GM12878 (cell line): ENCODE measurements at regions not wholly inside any gene's neighbourhood (a gene's known extent, or its start where the extent isn't known, plus 50 kb on each side); places are given as distances from the start of the nearest gene placed in this dataset.

Experiments
- ATAC-seq: fragments of 200-7000 bp; cut with Tn5 transposase; 3 replicates; pipeline ENCODE4 v1.9.1; 2020; ENCODE audit warnings: mild to moderate bottlenecking, moderate library complexity
- BruUV-seq: library from RNA; stranded (reverse); fragments of 400-500 nt; replicated peaks from 2 replicates; lab custom pipeline; 2021; lab: Mats Ljungman, UMichigan
- CTCF ChIA-PET: fragments of 300-600 bp; sonication (Branson Sonifier 250); formaldehyde crosslinking; extraction: SDS; loops from one replicate; lab custom pipeline; 2021; ENCODE audit warnings: inconsistent platforms; lab: Yijun Ruan, JAX
- POLR2A ChIA-PET: fragments of 350-600 bp; formaldehyde crosslinking; extraction: SDS; loops from one replicate; lab custom pipeline; 2021; ENCODE audit warnings: inconsistent platforms; lab: Charles Lee
- RAD21 ChIA-PET: fragments of 300-600 bp; sonication (Branson Sonifier 250); formaldehyde crosslinking; loops from one replicate; lab custom pipeline; 2023; ENCODE audit warnings: antibody characterized with exemption; ENCODE audit not compliant: unreplicated experiment; lab: Charles Lee
- SMC1A ChIA-PET: fragments of 300-600 bp; sonication (Branson Sonifier 250); formaldehyde crosslinking; loops from one replicate; lab custom pipeline; 2023; ENCODE audit not compliant: unreplicated experiment, uncharacterized antibody; lab: Charles Lee
- DNase-seq: peaks from one replicate; pipeline ENCODE4 v3.0.0-alpha.2; 2011; ENCODE audit warnings: low read depth, low spot score
- FAIRE-seq: peaks from 3 replicates; lab custom pipeline; 2011; peaks lifted over from hg19 to GRCh38; lab: Jason Lieb, UNC
- H2AFZ ChIP-seq: 2 replicates; pipeline ENCODE4 v1.6.0; 2011; ENCODE audit warnings: low read depth, low read length, control low read depth; ENCODE audit not compliant: control insufficient read depth
- H3K27ac ChIP-seq: 2 replicates; pipeline ENCODE4 v1.5.1; 2011; ENCODE audit warnings: control low read depth; ENCODE audit not compliant: control insufficient read depth, insufficient read depth
- H3K27me3 ChIP-seq, 2 experiments: replicated peaks in 1 of 2; 2 replicates each; pipeline versions ENCODE4 v1.6.0 to v1.6.1; 2011; ENCODE audit warnings: low read length in 1 of 2; ENCODE audit not compliant: control insufficient read depth in 2 of 2, insufficient read depth in 2 of 2
- H3K36me3 ChIP-seq, 2 experiments: 2 replicates each; pipeline ENCODE4 v1.5.1; 2011; ENCODE audit warnings: low read length in 1 of 2; ENCODE audit not compliant: control insufficient read depth in 2 of 2, insufficient read depth in 2 of 2
- H3K4me1 ChIP-seq: 2 replicates; pipeline ENCODE4 v1.6.1; 2011; ENCODE audit warnings: mild to moderate bottlenecking, low read length, moderate library complexity, mixed read lengths; ENCODE audit not compliant: control insufficient read depth, insufficient read depth
- H3K4me2 ChIP-seq: 2 replicates; pipeline ENCODE4 v1.6.0; 2011; ENCODE audit warnings: control low read depth; ENCODE audit not compliant: control insufficient read depth, insufficient read depth
- H3K4me3 ChIP-seq: fragments of 200-600 bp; sonication (generic); 2 replicates; pipeline ENCODE4 v1.5.1; 2016
- H3K79me2 ChIP-seq: 2 replicates; pipeline ENCODE4 v1.6.0; 2011; ENCODE audit warnings: low read length; ENCODE audit not compliant: control insufficient read depth, insufficient read depth
- H3K9ac ChIP-seq: 2 replicates; pipeline ENCODE4 v1.8.0; 2011; ENCODE audit warnings: low read length, control low read depth, mixed read lengths; ENCODE audit not compliant: control insufficient read depth, insufficient read depth
- H3K9me3 ChIP-seq: replicated peaks from 3 replicates; pipeline ENCODE4 v1.5.1; 2011; ENCODE audit warnings: mild to moderate bottlenecking, low read length; ENCODE audit not compliant: control insufficient read depth, insufficient read depth
- H4K20me1 ChIP-seq: 2 replicates; pipeline ENCODE4 v1.6.0; 2011; ENCODE audit not compliant: control insufficient read depth, insufficient read depth
- BCLAF1 ChIP-seq: fragments of 450-650 bp; IDR thresholded peaks from 2 replicates; pipeline ENCODE4 v1.6.1; 2017; ENCODE audit warnings: antibody characterized with exemption, mild to moderate bottlenecking, moderate library complexity
- CBX3 ChIP-seq: fragments of 200-600 bp; sonication (generic); IDR thresholded peaks from 2 replicates; pipeline ENCODE4 v1.6.1; 2016; ENCODE audit warnings: low read depth, borderline replicate concordance
- CBX5 ChIP-seq: sonication (generic); IDR thresholded peaks from 2 replicates; pipeline ENCODE4 v1.6.1; 2016; ENCODE audit warnings: low read depth, moderate library complexity, mild to moderate bottlenecking, inconsistent platforms
- FOS ChIP-seq: IDR thresholded peaks from 3 replicates; pipeline ENCODE4 v1.6.1; 2011; ENCODE audit warnings: borderline replicate concordance; ENCODE audit not compliant: insufficient read length; ENCODE audit errors: extremely low read depth
- LARP7 ChIP-seq: fragments of 450-650 bp; IDR thresholded peaks from 2 replicates; pipeline ENCODE4 v1.6.1; 2017; ENCODE audit warnings: mild to moderate bottlenecking
- NKRF ChIP-seq: fragments of 450-650 bp; conservative IDR thresholded peaks from 2 replicates; pipeline ENCODE4 v1.6.1; 2017; ENCODE audit warnings: mild to moderate bottlenecking, moderate library complexity
- NR2C2 ChIP-seq: IDR thresholded peaks from 2 replicates; pipeline ENCODE4 v1.6.1; 2011; ENCODE audit warnings: borderline replicate concordance, low read depth; ENCODE audit not compliant: control insufficient read depth, insufficient read length
- POLR2AphosphoS2 ChIP-seq: IDR thresholded peaks from 2 replicates; pipeline ENCODE4 v1.6.1; 2011; ENCODE audit warnings: low read depth, mild to moderate bottlenecking, low read length, improper control_type of control experiment, moderate library complexity
- SMAD1 ChIP-seq: fragments of 450-650 bp; IDR thresholded peaks from 2 replicates; pipeline ENCODE4 v1.6.1; 2018; ENCODE audit warnings: mild to moderate bottlenecking, low read depth; ENCODE audit not compliant: partially characterized antibody
- SMAD5 ChIP-seq: IDR thresholded peaks from 2 replicates; pipeline ENCODE4 v1.6.1; 2016; ENCODE audit warnings: antibody characterized with exemption, low read depth
- SMARCA5 ChIP-seq: fragments of 450-650 bp; IDR thresholded peaks from 2 replicates; pipeline ENCODE4 v1.6.1; 2017; ENCODE audit warnings: mild to moderate bottlenecking
- SP1 ChIP-seq: IDR thresholded peaks from one replicate; pipeline ENCODE4 v1.6.1; 2011; ENCODE audit warnings: low read depth, low read length
- SPI1 ChIP-seq: IDR thresholded peaks from 2 replicates; pipeline ENCODE4 v1.6.1; 2011; ENCODE audit warnings: low read depth, mild to moderate bottlenecking, low read length, moderate library complexity, borderline replicate concordance; ENCODE audit not compliant: insufficient read depth
- TCF7 ChIP-seq: IDR thresholded peaks from 2 replicates; pipeline ENCODE4 v1.6.1; 2014; ENCODE audit warnings: antibody characterized with exemption, borderline replicate concordance
- USF2 ChIP-seq: IDR thresholded peaks from 2 replicates; pipeline ENCODE4 v1.6.1; 2011; ENCODE audit warnings: low read depth, low read length, improper control_type of control experiment, borderline replicate concordance
- YBX1 ChIP-seq: fragments of 450-650 bp; IDR thresholded peaks from 2 replicates; pipeline ENCODE4 v1.6.1; 2016; ENCODE audit warnings: antibody characterized with exemption
- WGBS: methylation state at CpG from one replicate; pipeline ENCODE4 v1.1.6; 2016; ENCODE audit warnings: low lambda C conversion rate; ENCODE audit not compliant: insufficient replicate concordance, insufficient coverage; ENCODE audit errors: missing lambda C conversion rate; 5-methylcytosine and 5-hydroxymethylcytosine counted together
- in situ Hi-C: fragments of 300-500 bp; cut with MboI; formaldehyde crosslinking; loops from 9 replicates; pipeline ENCODE4 v1.14.3; 2018; ENCODE audit warnings: mixed read lengths
- intact Hi-C: fragments of 100-400 bp; cut with micrococcal nuclease; formaldehyde crosslinking; loops from one replicate; pipeline ENCODE4 v1.14.2; 2022; ENCODE audit not compliant: unreplicated experiment

- TF ChIP-seq SP1 (no peak), CBX5 (no peak)
These were observed 71.8 kb upstream of the LHFPL2 start (continued) for GRCh38 chr5:78720227-78720985.

- H3K27me3 ChIP-seq: no peaks in the 10 kb centered on the region
- no peak overlapping the region for H3K9ac ChIP-seq
- no peaks in the 10 kb centered on the region for H3K79me2 ChIP-seq
- 91% methylated on average over 8 of the region's 8 CpGs for WGBS
- no peaks in the 10 kb centered on the region for H4K20me1 ChIP-seq
- H2AFZ ChIP-seq: no peak overlapping the region
- no peak overlapping the region for H3K27ac ChIP-seq
- RAD21 ChIA-PET: interaction anchor here (3.2 kb wide), 1 partner anchor 37 kb away, joined by 28 read pairs; no protein-coding TSS in a partner anchor
- FAIRE-seq (no peak), DNase-seq (no peak), ATAC-seq (no peak)
- no peak overlapping the region for H3K4me3 ChIP-seq
- SMC1A ChIA-PET: interaction anchor here (1.0 to 1.9 kb wide), 5 partner anchors 20 to 78 kb away, joined by 3 to 5 read pairs (median 4); no protein-coding TSS in a partner anchor
- peaks cover 10% of the 10 kb centered on the region for H3K4me1 ChIP-seq
- POLR2A ChIA-PET: interaction anchor here (0.6 to 1.2 kb wide), 5 partner anchors 21 to 1687 kb away, joined by 3 to 10 read pairs (median 4); no protein-coding TSS in a partner anchor
- CTCF ChIA-PET: interaction anchor here (0.5 to 1.0 kb wide), 2 partner anchors 26 to 491 kb away, joined by 3 read pairs; no protein-coding TSS in a partner anchor
- intact Hi-C loops: no loop called here
- no peaks in the 10 kb centered on the region for H3K9me3 ChIP-seq
- in situ Hi-C loops: no loop called here
- H3K36me3 ChIP-seq: no peaks in the 10 kb centered on the region
- no TSS peak for BruUV-seq
- H3K4me2 ChIP-seq: no peak overlapping the region
- TF ChIP-seq NR2C2: no peak
- no peak for TF ChIP-seq SMAD1
- no peak for TF ChIP-seq LARP7
- no peak for TF ChIP-seq TCF7
- no peak for TF ChIP-seq NKRF
- no peak for TF ChIP-seq SMARCA5
- TF ChIP-seq BCLAF1: no peak
- no peak for TF ChIP-seq POLR2AphosphoS2
- TF ChIP-seq SPI1: no peak
- TF ChIP-seq YBX1: no peak
- no peak for TF ChIP-seq USF2
- TF ChIP-seq CBX3: no peak
- TF ChIP-seq FOS: no peak
- no peak for TF ChIP-seq SMAD5
These were observed 71.1 kb upstream of the LHFPL2 start for GRCh38 chr5:78719504-78720219.
